ENCODE measurements at regions not wholly inside any gene's neighbourhood (a gene's known extent, or its start where the extent isn't known, plus 50 kb on each side); places are given as distances from the start of the nearest gene placed in this dataset.

DNA sequence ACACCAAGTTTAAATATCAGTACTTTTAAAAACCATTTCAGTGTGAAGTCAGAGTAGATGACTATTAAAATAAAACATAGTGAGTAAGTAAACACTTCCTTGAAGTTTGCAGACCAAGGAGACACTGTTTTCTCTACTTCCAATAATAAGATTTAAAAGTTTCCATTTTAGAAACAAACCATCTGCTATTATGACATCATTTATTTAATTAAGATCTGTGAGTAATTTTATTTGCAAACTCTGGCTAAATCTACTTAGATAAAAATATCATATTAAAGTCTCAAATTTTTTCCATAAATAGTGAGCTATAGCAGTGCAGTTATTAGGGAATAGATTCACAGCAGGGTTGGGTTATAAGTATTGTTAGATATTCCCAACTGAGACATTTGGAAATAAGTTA is 1267.0 kb upstream of the FLRT2 start:
- Histone ChIP-seq H3K14ac (ENCODE audit: low read length in 2 of 2) (no peak overlapping the region), H2BK120ac (ENCODE audit: low read depth, low read length) (no peak overlapping the region), H3K79me1 (replicated peaks; ENCODE audit: low read length, poor library complexity, severe bottlenecking) (no peaks in the 10 kb centered on the region), H2BK12ac (ENCODE audit: low read length in 2 of 2) (no peak overlapping the region), H3K27me3 (ENCODE audit: control insufficient read depth in 1 of 2, insufficient read depth in 1 of 2, low read length in 2 of 2) (no peaks in the 10 kb centered on the region), H2BK15ac (ENCODE audit: low read depth, poor library complexity, severe bottlenecking) (no peak overlapping the region), H2BK5ac (ENCODE audit: low read depth, low read length, poor library complexity, severe bottlenecking) (no peak overlapping the region), H4K91ac (ENCODE audit: low read length) (no peak overlapping the region), H2AFZ (ENCODE audit: low read depth, low read length) (no peak overlapping the region), H3K23ac (ENCODE audit: low read length in 2 of 2) (no peak overlapping the region), H3K27ac (ENCODE audit: low read length, poor library complexity, severe bottlenecking) (no peak overlapping the region), H3K9me3 (ENCODE audit: control insufficient read depth, low read length) (peaks cover 1% of the 10 kb centered on the region), H2AK5ac (ENCODE audit: low read length, severe bottlenecking) (no peak overlapping the region), H3K4me2 (ENCODE audit: low read length, poor library complexity, severe bottlenecking) (no peak overlapping the region), H3K4ac (ENCODE audit: low read depth in 1 of 2, low read length in 2 of 2) (no peak overlapping the region), H4K8ac (ENCODE audit: low read length) (no peak overlapping the region), H3K36me3 (ENCODE audit: control insufficient read depth in 1 of 2, insufficient read depth in 2 of 2, low read depth in 1 of 2, low read length in 2 of 2) (no peaks in the 10 kb centered on the region), H3K9ac (ENCODE audit: low read length) (no peak overlapping the region), H3K4me1 (ENCODE audit: control insufficient read depth, insufficient read depth, low read depth, low read length) (no peaks in the 10 kb centered on the region), H3K18ac (ENCODE audit: low read depth in 1 of 2, low read length in 2 of 2) (no peak overlapping the region), H3K4me3 (ENCODE audit: insufficient read depth in 1 of 2, low read depth in 1 of 2, low read length in 2 of 2) (no peak overlapping the region)
- DNase-seq: no peak

- H3K4me1 ChIP-seq (ENCODE audit: control insufficient read depth, insufficient read depth, low read depth, low read length): no peaks in the 10 kb centered on the region
- H3K79me1 ChIP-seq (replicated peaks; ENCODE audit: low read length, poor library complexity, severe bottlenecking): no peaks in the 10 kb centered on the region
- H4K8ac ChIP-seq (ENCODE audit: low read length): no peak overlapping the region
- no peak overlapping the region for H2BK120ac ChIP-seq (ENCODE audit: low read depth, low read length)
- H4K91ac ChIP-seq (ENCODE audit: low read length): no peak overlapping the region
- H3K4me2 ChIP-seq (ENCODE audit: low read length, poor library complexity, severe bottlenecking): no peak overlapping the region
- no peak overlapping the region for H2BK5ac ChIP-seq (ENCODE audit: low read depth, low read length, poor library complexity, severe bottlenecking)
- no peak overlapping the region for H3K14ac ChIP-seq (ENCODE audit: low read length in 2 of 2)
- H2AK5ac ChIP-seq (ENCODE audit: low read length, severe bottlenecking): no peak overlapping the region
- no peaks in the 10 kb centered on the region for H3K27me3 ChIP-seq (ENCODE audit: control insufficient read depth in 1 of 2, insufficient read depth in 1 of 2, low read length in 2 of 2)
- H2BK12ac ChIP-seq (ENCODE audit: low read length in 2 of 2): no peak overlapping the region
- peak; percentile 54 for DNase-seq
- no peaks in the 10 kb centered on the region for H3K36me3 ChIP-seq (ENCODE audit: control insufficient read depth in 1 of 2, insufficient read depth in 2 of 2, low read depth in 1 of 2, low read length in 2 of 2)
- H3K9me3 ChIP-seq (ENCODE audit: control insufficient read depth, low read length): peaks cover 2% of the 10 kb centered on the region
- H3K18ac ChIP-seq (ENCODE audit: low read depth in 1 of 2, low read length in 2 of 2): no peak overlapping the region
- no peak overlapping the region for H3K27ac ChIP-seq (ENCODE audit: low read length, poor library complexity, severe bottlenecking)
- no peak overlapping the region for H3K4ac ChIP-seq (ENCODE audit: low read depth in 1 of 2, low read length in 2 of 2)
- H2BK15ac ChIP-seq (ENCODE audit: low read depth, poor library complexity, severe bottlenecking): no peak overlapping the region
- H3K4me3 ChIP-seq (ENCODE audit: insufficient read depth in 1 of 2, low read depth in 1 of 2, low read length in 2 of 2): no peak overlapping the region
- WGBS: no CpG with 5 or more reads among the region's 2 CpGs
- H3K23ac ChIP-seq (ENCODE audit: low read length in 2 of 2): no peak overlapping the region
- no peak overlapping the region for H3K9ac ChIP-seq (ENCODE audit: low read length)
- H2AFZ ChIP-seq (ENCODE audit: low read depth, low read length): no peak overlapping the region
Measured at GRCh38 chr14:84272290-84272721, 1257.6 kb upstream of the FLRT2 start.

- Histone ChIP-seq H3K18ac (ENCODE audit: low read depth in 1 of 2, low read length in 2 of 2) (peak overlapping the region in 1 of 2 experiments; percentile 48), H2BK15ac (ENCODE audit: low read depth, poor library complexity, severe bottlenecking) (no peak overlapping the region), H3K4me2 (ENCODE audit: low read length, poor library complexity, severe bottlenecking) (no peak overlapping the region), H2AFZ (ENCODE audit: low read depth, low read length) (no peak overlapping the region), H3K27ac (ENCODE audit: low read length, poor library complexity, severe bottlenecking) (no peak overlapping the region), H3K9me3 (ENCODE audit: control insufficient read depth, low read length) (no peaks in the 10 kb centered on the region), H3K4ac (ENCODE audit: low read depth in 1 of 2, low read length in 2 of 2) (no peak overlapping the region), H3K23ac (ENCODE audit: low read length in 2 of 2) (no peak overlapping the region), H3K14ac (ENCODE audit: low read length in 2 of 2) (no peak overlapping the region), H3K9ac (ENCODE audit: low read length) (no peak overlapping the region), H2BK120ac (ENCODE audit: low read depth, low read length) (no peak overlapping the region), H4K91ac (ENCODE audit: low read length) (no peak overlapping the region), H2BK5ac (ENCODE audit: low read depth, low read length, poor library complexity, severe bottlenecking) (no peak overlapping the region), H3K79me1 (replicated peaks; ENCODE audit: low read length, poor library complexity, severe bottlenecking) (no peaks in the 10 kb centered on the region), H3K36me3 (ENCODE audit: control insufficient read depth in 1 of 2, insufficient read depth in 2 of 2, low read depth in 1 of 2, low read length in 2 of 2) (no peaks in the 10 kb centered on the region), H3K4me1 (ENCODE audit: control insufficient read depth, insufficient read depth, low read depth, low read length) (no peaks in the 10 kb centered on the region), H3K4me3 (ENCODE audit: insufficient read depth in 1 of 2, low read depth in 1 of 2, low read length in 2 of 2) (no peak overlapping the region), H2BK12ac (ENCODE audit: low read length in 2 of 2) (no peak overlapping the region), H2AK5ac (ENCODE audit: low read length, severe bottlenecking) (no peak overlapping the region), H4K8ac (ENCODE audit: low read length) (no peak overlapping the region), H3K27me3 (ENCODE audit: control insufficient read depth in 1 of 2, insufficient read depth in 1 of 2, low read length in 2 of 2) (no peaks in the 10 kb centered on the region)
- WGBS: 12% methylated on average over 2 of the region's 3 CpGs
- DNase-seq: no peak
Measured at GRCh38 chr14:84273181-84273580, 1256.8 kb upstream of the FLRT2 start.

DNA sequence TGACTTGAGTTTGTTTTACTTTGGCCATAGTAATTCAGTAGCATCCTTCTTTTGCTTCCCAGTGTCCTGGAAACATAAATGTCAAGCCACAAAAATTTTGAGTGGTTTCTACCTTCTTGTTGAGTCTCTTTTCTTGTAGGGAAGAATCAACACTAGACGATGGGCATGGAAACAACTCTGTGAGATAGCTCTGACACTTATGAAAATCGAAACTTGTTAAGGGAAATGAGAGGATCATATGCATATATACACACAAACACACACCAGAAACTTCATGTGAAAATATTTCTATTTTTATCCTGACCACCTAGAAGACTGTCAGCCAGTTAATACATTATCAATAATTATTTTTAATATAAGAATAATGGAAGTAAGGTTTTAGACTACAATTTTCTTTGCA is 1247.3 kb upstream of the FLRT2 start:
- Histone ChIP-seq H4K91ac (ENCODE audit: low read length) (no peak overlapping the region), H2AFZ (ENCODE audit: low read depth, low read length) (no peak overlapping the region), H2BK12ac (ENCODE audit: low read length in 2 of 2) (no peak overlapping the region), H3K27me3 (ENCODE audit: control insufficient read depth in 1 of 2, insufficient read depth in 1 of 2, low read length in 2 of 2) (no peaks in the 10 kb centered on the region), H4K8ac (ENCODE audit: low read length) (no peak overlapping the region), H3K27ac (ENCODE audit: low read length, poor library complexity, severe bottlenecking) (no peak overlapping the region), H3K36me3 (ENCODE audit: control insufficient read depth in 1 of 2, insufficient read depth in 2 of 2, low read depth in 1 of 2, low read length in 2 of 2) (no peaks in the 10 kb centered on the region), H2BK5ac (ENCODE audit: low read depth, low read length, poor library complexity, severe bottlenecking) (no peak overlapping the region), H3K18ac (ENCODE audit: low read depth in 1 of 2, low read length in 2 of 2) (no peak overlapping the region), H3K9ac (ENCODE audit: low read length) (no peak overlapping the region), H3K23ac (ENCODE audit: low read length in 2 of 2) (no peak overlapping the region), H3K4ac (ENCODE audit: low read depth in 1 of 2, low read length in 2 of 2) (no peak overlapping the region), H3K9me3 (ENCODE audit: control insufficient read depth, low read length) (no peaks in the 10 kb centered on the region), H3K79me1 (replicated peaks; ENCODE audit: low read length, poor library complexity, severe bottlenecking) (no peaks in the 10 kb centered on the region), H2BK120ac (ENCODE audit: low read depth, low read length) (no peak overlapping the region), H2AK5ac (ENCODE audit: low read length, severe bottlenecking) (no peak overlapping the region), H3K4me1 (ENCODE audit: control insufficient read depth, insufficient read depth, low read depth, low read length) (no peaks in the 10 kb centered on the region), H3K14ac (ENCODE audit: low read length in 2 of 2) (no peak overlapping the region), H3K4me3 (ENCODE audit: insufficient read depth in 1 of 2, low read depth in 1 of 2, low read length in 2 of 2) (no peak overlapping the region), H2BK15ac (ENCODE audit: low read depth, poor library complexity, severe bottlenecking) (no peak overlapping the region), H3K4me2 (ENCODE audit: low read length, poor library complexity, severe bottlenecking) (no peak overlapping the region)
- DNase-seq: no peak
- WGBS: no CpG with 5 or more reads among the region's 2 CpGs
